ENCODE measurements at regions not wholly inside any gene's neighbourhood (a gene's known extent, or its start where the extent isn't known, plus 50 kb on each side); places are given as distances from the start of the nearest gene placed in this dataset.

- DNase-seq (ENCODE audit: low read depth), result no peak
Observed at GRCh38 chr21:38659936-38660332, 145.8 kb upstream of the ETS2 start.

- no peak for DNase-seq (ENCODE audit: low read depth)
Observed at GRCh38 chr21:38660333-38661196, 145.2 kb upstream of the ETS2 start.

- no peak for DNase-seq (ENCODE audit: low read depth)
Observed at GRCh38 chr21:38661197-38661871, 144.4 kb upstream of the ETS2 start.

GRCh38 chr21:38661889-38662568, 143.7 kb upstream of the ETS2 start:
- no peak for DNase-seq (ENCODE audit: low read depth)

GRCh38 chr21:38663282-38663681, 142.4 kb upstream of the ETS2 start:
- DNase-seq (ENCODE audit: low read depth), result no peak

- DNase-seq (ENCODE audit: low read depth), result no peak
Observed at GRCh38 chr21:38664315-38664714, 141.4 kb upstream of the ETS2 start.

GRCh38 chr21:38664841-38665240, 140.9 kb upstream of the ETS2 start:
- DNase-seq (ENCODE audit: low read depth), result no peak

- no peak for DNase-seq (ENCODE audit: low read depth)
Observed at GRCh38 chr21:38667291-38667870, 138.3 kb upstream of the ETS2 start.

- no peak for DNase-seq (ENCODE audit: low read depth)
Observed at GRCh38 chr21:38668067-38668466, 137.7 kb upstream of the ETS2 start.

GRCh38 chr21:38668541-38668940, 137.2 kb upstream of the ETS2 start:
- no peak for DNase-seq (ENCODE audit: low read depth)

- DNase-seq (ENCODE audit: low read depth), result no peak
Observed at GRCh38 chr21:38669186-38669585, 136.5 kb upstream of the ETS2 start.

GRCh38 chr21:38670861-38671260, 134.9 kb upstream of the ETS2 start:
- no peak for DNase-seq (ENCODE audit: low read depth)

GRCh38 chr21:38671773-38672172, 134.0 kb upstream of the ETS2 start:
- DNase-seq (ENCODE audit: low read depth), result no peak

- DNase-seq (ENCODE audit: low read depth), result no peak
Observed at GRCh38 chr21:38675182-38675824, 130.4 kb upstream of the ETS2 start.

- no peak for DNase-seq (ENCODE audit: low read depth)
Observed at GRCh38 chr21:38678827-38679226, 126.9 kb upstream of the ETS2 start.

- DNase-seq (ENCODE audit: low read depth), result peak; percentile 26
Observed at GRCh38 chr21:38679534-38679933, 126.2 kb upstream of the ETS2 start.

GRCh38 chr21:38680401-38680800, 125.3 kb upstream of the ETS2 start:
- DNase-seq (ENCODE audit: low read depth), result no peak

- no peak for DNase-seq (ENCODE audit: low read depth)
Observed at GRCh38 chr21:38683222-38683621, 122.5 kb upstream of the ETS2 start.

- DNase-seq (ENCODE audit: low read depth), result no peak
Observed at GRCh38 chr21:38688068-38688467, 117.7 kb upstream of the ETS2 start.

GRCh38 chr21:38691631-38692030, 114.1 kb upstream of the ETS2 start:
- DNase-seq (ENCODE audit: low read depth), result no peak

- no peak for DNase-seq (ENCODE audit: low read depth)
Observed at GRCh38 chr21:38696579-38696978, 109.2 kb upstream of the ETS2 start.

- DNase-seq (ENCODE audit: low read depth), result no peak
Observed at GRCh38 chr21:38699048-38699447, 106.7 kb upstream of the ETS2 start.
